Activated CD4-positive, alpha-beta T cell treated with anti-CD3 and anti-CD28 coated beads, Interleukin-2, amount 50 U/mL, for 1 hour (primary cell): ENCODE measurements at regions not wholly inside any gene's neighbourhood (a gene's known extent, or its start where the extent isn't known, plus 50 kb on each side); places are given as distances from the start of the nearest gene placed in this dataset.

Experiments
- DNase-seq: peaks from one replicate; pipeline ENCODE4 v3.0.0-alpha.2; 2020

DNA sequence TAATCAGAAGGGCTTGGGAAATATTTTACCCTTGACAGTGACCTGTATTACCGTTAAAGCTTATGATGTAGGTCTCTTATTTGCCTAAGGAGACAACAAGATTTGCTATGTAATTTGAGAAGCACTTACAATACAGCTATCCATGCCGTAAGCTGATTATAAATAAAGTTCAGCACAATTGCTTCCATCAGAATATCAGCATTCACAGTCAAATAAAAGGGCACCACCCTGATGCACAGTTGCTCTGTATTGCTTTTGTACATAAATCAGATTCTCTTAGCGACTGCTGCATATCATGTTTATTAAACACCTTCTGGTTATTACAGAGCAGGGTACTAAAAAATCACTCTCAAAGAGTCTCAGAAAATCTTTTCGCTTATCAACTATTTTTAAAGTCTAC, 67.3 kb upstream of the VRK1 start:
- no peak for DNase-seq

GRCh38 chr14:96730386-96730785, 66.8 kb upstream of the VRK1 start:
- DNase-seq = no peak

DNA sequence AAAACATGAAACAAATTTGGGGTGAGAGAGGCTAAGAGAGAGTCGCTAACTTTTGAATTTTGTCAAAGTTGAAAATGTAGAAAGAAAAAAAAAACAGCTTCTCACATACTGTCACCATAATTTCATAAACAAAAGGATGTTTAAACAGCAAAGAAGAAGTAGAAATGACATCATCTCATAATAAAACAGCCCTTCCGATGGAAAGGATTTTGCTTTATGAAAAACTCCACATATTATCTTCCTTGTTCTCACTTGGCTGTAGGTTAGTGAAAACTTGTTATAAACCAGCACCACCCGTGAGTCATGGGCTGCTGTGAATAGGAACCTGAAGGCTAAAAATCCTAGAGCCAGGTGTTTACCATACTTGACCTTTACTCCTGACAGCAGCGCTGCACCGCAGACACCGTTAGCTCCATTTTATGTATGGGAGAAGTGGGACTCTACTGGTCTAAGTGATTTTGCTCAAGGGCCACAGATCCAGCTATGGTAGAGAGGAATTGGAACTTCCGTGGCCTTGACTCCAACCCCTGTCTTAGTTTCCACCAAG, 63.0 kb upstream of the VRK1 start:
- DNase-seq = no peak

- DNase-seq = no peak
Measured at GRCh38 chr14:96735526-96735925, 61.7 kb upstream of the VRK1 start.

DNA sequence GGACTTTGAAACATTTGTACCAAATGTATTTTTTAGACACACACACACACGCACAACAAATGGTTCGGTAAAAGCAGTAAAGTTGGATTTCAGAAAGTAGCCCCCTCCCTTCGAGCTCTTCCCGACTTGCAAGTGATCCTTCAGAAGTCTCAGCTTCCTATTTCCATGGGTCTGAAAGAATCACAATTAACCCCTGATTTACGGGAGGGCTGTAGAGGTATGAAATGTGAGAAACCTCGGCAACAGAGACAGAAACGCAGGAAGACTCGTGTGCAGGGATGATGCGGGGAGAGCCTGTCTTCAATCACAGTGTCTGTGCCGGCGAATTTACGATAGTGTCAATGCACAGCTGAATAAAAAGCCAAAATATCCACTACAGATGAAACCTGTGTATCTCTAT, 60.7 kb upstream of the VRK1 start:
- DNase-seq = no peak

GRCh38 chr14:96737881-96738280, 59.3 kb upstream of the VRK1 start:
- no peak for DNase-seq

- no peak for DNase-seq
Measured at GRCh38 chr14:96739200-96739910, 57.8 kb upstream of the VRK1 start.

DNA sequence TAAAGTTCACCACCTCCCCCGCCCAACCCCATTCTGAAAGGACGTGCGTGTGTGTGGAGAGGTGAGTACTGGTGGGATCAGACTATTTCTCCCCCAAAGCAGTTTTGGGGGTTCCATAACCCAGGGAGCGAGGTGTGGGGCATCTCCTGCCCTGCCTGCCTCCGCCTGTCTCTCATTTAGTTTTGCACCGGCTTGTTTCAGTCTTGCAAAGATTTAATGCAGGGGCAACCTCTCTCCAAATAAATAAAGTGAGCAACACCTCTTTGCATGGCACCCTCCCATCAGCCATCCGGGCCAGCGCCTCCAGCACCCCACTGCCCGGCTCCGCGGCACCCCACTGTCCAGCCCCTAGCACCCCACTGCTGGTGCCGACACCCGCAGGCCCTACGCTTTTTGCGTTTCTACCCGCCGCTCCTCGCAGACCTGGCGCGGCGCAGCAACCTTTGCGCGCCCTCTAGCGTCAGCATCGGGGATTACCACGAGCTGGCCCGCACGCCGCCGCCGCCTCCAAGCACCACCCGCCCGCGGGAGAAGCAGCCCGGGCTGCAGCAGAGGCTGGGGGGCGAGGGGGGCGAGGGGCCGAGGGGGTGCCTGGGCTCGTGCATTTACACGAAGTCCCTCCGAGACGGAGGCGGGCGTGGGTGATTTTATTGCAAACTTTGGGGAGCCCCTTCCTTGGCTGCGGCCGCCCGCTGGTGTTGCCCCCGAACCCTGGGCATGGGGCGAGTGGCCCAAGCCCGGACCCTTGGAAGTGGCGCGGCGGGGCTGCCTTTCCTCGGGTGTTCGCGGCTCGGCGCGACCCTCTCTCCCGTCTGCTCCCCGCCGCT, 55.8 kb upstream of the VRK1 start:
- peak; percentile 75 for DNase-seq

DNA sequence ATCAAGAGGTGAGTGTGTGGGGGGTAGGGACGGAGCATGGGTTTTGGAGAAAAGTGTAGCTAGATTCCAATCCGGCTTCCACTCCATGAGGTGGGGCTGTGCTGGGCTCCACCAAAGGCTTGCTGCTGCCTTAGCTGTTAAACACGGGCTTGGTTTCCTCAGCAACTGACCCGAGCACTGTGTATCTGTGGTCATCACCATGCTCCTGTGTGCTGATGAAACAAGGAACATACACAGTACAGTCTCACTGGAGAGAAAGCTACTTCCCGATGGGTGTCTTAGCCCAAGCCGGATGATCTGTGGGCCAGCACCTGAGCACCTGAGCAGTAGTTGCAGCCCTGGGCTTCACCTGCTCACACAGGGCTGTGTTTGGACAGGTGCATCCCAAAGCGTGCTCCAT, 52.9 kb upstream of the VRK1 start:
- no peak for DNase-seq

DNA sequence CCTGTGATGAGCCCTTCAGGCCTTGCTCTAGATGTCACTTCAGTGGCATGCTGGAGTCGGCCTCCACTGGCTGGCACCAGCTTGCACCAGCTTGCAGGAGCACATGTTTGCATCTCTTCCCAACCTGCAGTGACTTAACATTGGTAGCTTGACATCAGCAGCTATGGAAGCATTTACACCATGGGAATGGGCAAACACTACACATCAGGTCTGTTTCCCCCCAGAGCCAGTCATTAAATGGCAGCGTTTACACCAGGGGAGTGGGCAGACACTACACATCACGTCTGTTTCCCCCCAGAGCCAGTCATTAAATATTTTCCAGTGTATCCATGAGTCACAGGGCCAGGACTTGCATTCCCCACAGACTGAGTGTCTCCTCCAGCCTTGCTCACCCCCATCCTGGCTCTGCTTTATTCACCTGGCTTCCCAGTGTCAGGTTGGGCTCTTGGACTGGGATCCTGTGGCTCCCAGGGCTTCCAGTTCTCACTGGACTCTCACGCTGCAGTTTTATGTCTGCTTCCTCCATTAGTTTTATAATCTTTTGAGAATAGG, 51.6 kb upstream of the VRK1 start:
- no peak for DNase-seq

DNA sequence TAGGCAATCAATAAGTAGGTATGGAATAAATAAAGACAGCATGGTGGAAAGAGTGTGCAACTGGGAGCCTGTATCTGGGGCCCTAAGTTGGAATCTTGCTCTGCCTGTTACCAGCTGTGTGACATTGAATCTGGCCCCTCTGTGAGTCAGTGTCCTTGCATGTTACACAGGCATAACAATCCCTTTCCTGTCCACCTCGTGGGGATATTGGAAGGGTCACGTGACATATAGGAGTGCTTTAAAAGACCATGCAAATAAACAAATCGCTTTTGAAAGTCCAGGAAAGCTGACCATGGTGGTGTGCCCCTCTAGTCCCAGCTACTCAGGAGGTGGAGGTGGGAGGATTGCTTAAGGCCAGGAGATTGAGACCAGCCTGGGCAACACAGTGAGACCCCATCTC, 51.1 kb upstream of the VRK1 start:
- DNase-seq = no peak

GRCh38 chr14:96747006-96747405, 50.2 kb upstream of the VRK1 start:
- DNase-seq = no peak
